GM18909 (cell line): ENCODE measurements at regions not wholly inside any gene's neighbourhood (a gene's known extent, or its start where the extent isn't known, plus 50 kb on each side); places are given as distances from the start of the nearest gene placed in this dataset.

ENCODE experiments used
- ATAC-seq: cut with Tn5 transposase; IDR thresholded peaks from one replicate; pipeline ENCODE4 v1.9.1; 2021; ENCODE audit warnings: mild to moderate bottlenecking; ENCODE audit not compliant: unreplicated experiment, poor library complexity

DNA sequence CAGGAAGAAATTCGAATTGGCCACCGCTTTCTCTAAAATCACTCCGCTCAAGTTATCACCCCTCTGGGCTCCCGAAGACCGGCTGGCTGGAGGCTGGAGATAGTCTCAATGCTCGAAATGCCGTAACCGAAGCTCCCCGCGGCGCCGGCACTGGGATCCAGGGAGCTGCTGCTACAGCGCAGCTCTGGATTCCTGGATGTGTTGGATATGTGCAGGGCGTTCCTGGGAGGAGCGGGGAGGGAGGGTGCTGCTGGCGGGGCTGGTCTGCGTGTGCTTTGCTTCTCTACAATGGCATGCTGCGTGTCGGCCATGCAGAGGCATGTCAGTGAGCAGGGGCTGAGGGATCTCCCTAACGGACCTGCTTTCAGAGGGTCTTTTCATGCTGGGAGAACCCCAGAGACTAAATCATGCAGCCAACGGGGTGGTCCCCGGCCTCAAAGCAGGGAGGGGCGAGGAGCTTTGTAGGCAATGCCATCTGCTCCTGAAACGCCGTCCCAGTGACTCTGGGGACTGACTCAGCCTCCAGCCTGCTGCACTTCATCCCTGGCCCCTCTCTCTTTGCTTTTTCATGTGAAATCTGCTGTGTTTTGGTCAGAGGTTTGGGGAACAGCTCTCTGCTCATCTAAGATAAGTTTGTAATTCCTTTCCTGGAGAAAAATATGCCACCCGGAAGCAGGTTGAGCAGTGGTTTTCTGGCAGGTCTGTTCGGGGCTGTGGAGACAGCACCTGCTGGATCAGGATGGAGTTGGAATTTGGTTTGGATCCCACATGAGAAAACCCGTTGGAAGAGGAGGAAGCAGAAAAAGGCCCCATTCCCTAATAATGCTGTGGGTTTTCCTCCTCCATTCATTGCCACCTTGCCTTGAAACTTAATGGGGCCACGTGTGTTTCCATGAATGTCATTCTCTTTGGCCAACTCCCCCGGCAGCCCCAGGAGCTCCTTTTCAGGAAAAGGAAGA, 311.4 kb downstream of the SEC14L1 start:
- ATAC-seq = no peak

- no peak for ATAC-seq
These were observed 313.0 kb downstream of the SEC14L1 start for GRCh38 chr17:77453613-77454241.

GRCh38 chr17:77454242-77455095, 313.7 kb downstream of the SEC14L1 start:
- no peak for ATAC-seq

DNA sequence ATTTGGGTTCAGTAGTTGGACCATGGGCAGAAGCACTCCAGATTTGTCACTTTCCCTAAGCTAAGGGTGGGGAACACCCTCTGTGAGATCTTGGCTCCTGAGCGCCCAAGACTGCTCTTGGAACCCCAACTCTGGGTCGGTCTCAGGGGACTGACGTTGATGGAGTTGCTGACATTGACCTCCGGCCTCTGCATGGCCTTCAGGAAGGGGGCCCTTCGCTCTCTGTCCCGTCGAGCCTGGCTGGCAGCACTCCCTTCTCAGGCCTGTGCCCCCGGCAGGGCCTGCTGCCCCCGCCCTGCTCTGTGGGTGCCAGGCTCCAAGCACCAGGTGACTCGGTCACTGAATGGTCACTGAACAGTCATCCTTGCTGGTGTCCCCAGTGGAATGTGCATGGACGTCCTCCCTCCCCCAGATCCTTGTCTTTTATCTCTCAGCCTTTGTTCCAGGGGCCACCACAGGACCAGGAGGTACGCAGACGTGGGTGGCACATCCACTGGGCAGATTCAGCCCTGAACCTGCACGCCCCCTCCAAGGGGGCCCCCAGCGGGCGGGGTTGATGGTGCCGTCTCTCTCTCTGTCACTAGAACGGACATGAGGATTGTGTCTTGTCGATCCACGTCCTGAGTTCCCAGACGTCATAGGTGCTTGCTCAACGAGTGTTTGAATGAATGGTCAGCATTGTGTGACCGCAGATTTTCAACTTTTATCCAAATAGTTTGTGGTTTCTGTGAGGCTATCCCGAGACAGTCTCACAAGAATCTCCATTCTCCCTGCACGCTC, 314.5 kb downstream of the SEC14L1 start:
- no peak for ATAC-seq

DNA sequence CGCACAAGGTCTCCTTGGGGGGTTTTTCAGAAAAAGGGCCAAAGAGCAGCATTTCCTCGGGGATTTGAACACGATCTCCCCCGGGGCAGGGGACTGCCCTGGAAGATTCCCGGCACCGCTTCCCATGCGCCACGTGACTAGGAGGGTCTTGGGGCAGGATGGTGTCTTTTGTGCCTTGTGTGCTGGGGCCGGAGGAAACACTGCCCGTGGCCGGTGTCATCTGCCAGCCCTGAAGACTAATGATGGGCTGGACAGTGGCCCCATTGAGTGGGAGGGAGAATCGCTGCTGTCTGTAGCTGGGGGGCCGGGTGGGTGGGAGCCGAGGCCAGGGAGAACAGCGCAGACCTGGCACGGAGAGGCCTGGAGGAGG, 315.1 kb downstream of the SEC14L1 start:
- ATAC-seq = no peak

GRCh38 chr17:77456271-77456950, 315.6 kb downstream of the SEC14L1 start:
- ATAC-seq = no peak

DNA sequence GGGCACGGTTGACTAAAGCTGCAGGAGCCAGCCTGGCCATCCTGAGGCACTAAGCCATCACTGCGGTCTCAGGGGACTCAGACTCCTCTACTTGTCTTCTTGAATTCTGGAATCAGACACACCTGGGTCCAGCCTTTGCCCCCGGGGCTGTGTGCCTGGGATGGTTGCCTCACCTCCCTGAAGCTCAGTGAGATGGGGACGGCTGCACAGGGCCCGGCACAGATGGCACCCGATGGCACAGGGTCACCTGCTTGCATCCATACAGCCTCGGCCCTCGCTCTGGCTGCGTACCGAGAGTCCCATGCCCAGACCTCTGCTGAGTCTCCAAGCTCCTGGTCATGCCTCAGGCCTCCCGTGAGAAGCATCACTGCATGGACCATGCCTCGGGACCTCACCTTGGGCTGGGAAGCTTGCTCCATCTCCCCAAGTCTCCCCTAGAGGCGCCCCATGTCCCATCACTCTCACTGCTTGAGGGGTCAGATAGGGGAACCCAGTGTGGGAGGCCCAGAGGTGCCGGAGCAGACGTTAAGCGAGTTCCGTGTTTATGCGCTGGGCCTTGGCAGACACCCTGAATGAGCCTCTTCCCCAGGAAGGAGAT, 316.3 kb downstream of the SEC14L1 start:
- no peak for ATAC-seq

- ATAC-seq = no peak
These were observed 316.9 kb downstream of the SEC14L1 start for GRCh38 chr17:77457572-77458201.

DNA sequence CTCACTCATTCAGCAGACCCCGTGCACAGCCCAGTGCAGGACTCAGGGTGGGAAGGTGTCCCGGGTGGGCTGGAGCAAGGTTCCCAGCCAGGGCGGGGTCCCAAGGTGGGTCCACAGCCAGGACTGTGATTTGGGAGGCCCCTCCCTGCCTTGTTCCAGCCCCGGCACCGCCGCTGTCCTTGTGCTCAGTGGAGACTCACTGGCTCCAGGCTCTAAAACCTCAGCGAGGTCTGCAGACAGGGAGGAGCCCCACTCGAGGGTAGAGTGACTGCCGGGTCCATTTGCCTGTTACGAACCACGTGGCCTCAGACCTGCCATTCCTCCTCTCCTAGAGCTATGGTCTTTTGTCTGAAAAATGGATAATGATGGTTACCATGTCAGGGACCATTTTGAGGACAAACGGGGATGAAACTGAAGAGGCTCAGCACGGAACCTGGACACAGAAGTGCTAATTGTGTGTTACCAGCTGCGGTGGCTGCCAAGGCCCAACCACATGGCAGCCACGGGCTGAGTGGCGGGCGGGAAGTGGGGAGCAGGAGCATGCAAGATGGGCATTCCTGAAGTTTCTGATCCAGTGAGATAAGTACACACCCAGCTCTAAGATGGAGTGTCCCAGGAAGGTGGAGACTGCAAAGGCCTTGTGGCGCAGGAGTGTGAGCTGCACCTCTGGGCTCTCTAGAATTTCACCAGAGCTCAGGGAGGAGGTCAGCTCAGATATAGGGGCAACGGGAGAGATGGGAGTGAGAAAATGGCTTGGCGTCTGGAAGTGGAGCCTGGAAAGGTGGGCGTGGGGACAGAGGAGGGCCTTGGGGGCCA, 317.6 kb downstream of the SEC14L1 start:
- no peak for ATAC-seq

DNA sequence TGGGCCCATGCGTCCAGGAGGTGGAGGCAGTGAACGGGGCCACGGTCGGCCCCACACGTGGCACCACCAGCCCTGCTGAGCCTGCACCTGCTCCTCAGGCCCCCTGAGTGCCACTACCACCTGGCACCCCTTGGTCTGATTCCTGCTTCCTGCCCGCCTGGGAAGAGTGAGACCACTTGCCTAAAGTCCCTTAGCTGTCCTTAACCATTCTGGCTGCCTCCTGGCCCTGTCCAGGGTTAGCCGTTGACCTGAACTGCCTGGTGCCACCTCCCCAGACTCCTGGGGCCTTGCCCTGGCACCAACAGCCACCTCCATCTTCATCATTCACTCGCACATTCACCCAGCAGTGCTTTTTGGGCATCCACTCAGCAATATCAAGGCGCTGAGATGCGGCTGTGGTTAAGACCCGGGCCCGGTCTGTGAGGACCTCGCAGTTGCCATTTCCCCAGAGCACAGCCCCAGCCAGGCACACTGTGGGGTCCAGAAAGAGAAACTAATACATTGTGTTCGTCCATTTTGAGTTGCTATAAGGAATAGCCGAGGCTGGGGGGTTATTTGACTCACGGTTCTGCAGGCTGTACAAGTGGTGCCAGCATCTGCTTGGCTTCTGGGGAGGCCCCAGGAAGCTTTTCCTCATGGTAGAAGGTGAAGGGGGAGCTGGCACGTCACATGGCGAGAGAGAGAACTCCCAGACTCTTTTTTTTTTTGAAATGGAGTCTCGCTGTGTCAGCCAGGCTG, 318.4 kb downstream of the SEC14L1 start:
- ATAC-seq = no peak

GRCh38 chr17:77460514-77461046, 319.8 kb downstream of the SEC14L1 start:
- no peak for ATAC-seq

DNA sequence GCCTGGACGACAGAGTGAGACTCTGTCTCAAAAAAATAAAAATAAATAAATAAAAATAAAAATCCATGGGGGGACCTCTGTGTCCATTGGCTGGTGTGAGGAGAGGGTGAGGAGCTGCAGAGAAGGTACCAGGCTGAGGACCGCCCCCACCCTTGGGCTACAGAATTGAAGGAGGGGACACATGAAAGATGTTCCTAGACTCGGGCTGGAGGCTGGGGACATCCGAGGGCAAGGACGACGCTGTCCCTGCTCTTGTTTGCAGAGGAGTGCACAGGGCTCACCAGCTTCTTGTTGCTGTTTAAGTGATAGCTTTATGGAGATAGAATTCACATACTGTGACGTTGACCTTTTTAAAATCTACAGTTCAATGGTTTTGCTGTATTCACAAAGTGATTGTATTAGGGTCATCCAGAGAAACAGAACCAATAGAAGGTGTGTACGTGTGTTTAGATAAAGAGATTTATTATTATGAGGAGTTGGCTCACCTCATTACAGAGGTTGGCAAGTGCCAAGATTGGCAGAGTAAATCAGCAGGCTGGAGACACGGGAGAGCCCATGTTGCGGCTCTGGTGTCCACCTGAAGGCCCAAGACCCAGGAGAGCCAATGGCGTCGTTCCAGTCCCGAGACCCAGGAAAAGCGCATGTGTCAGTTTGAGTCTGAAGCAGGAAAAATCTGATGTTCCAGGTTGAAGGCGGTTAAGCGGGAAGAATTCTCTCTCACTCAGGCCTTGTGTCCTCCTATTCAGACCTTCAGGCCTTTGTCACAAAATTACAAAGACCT, 320.7 kb downstream of the SEC14L1 start:
- ATAC-seq = no peak

- ATAC-seq = peak; percentile 41
These were observed 321.3 kb downstream of the SEC14L1 start for GRCh38 chr17:77462090-77462489.

DNA sequence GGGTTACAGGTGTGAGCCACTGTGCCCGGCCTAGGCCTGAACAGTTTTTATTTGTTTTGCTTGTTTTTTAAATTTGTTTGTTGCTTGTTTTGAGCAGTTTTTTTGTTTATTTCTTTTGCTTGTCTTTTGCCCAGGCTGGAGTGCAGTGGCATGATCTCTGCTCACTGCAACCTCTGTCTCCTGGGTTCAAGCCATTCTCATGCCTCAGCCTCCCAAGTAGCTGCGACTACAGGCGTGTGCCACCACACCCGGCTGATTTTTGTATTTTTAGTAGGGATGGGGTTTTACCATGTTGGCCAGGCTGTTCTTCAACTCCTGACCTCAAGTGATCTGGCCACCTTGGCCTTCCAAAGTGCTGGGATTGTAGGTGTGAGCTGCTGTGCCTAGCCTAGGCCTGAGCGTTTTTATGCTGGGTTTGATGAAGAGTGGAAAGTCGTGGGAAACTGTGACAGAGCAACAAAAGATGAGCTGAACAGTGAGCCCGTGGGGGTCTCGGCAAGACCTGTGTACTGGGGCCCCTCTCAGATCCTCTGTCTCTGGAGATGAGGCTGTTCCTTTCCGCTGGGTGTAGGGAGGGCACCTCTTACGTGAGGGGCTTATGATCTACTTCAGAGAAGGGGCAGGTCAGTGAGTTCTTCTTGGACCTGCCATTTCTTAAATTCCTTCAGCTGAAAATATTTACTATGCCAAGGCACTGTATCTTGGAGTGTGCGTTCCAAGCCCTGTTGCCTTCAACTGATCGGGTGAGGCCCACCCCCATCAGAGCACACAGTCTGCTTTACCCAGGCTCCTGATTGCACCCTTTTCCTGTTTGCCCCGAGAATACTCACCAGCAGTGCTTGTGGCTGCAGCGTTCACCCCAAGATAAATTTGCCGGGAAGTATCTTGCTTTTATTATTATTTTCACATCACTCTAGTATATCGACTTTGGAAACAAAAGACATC, 322.1 kb downstream of the SEC14L1 start:
- no peak for ATAC-seq

GRCh38 chr17:77464988-77465357, 324.2 kb downstream of the SEC14L1 start:
- no peak for ATAC-seq
